ENCODE measurements at regions not wholly inside any gene's neighbourhood (a gene's known extent, or its start where the extent isn't known, plus 50 kb on each side); places are given as distances from the start of the nearest gene placed in this dataset.

DNA sequence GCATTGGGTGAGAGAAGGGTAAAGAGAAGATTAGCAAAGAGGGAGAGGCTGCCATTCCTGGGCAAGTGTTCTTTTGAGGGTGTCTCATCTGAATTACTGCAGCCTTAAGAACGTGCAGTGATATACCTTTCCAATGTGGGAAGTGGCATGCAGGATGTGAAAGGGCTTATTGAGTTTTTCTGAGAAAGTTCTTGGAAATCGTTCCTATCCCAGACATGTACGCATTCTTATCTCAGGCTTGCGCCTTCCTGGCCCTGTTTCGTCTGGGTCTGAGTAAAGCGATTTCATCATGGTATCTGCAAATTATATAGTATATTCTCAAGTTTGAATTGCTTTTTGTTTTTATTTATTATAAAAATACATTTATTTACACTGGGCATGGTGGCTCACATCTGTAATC, 699.8 kb downstream of the TRAM1L1 start:
- Mint-ChIP-seq H3K27ac (no peak overlapping the region), H3K4me3 (no peak overlapping the region), H3K4me1 (peaks cover 5 to 6% of the 10 kb centered on the region in 2 experiments; a peak in 2 of 4 replicates), H3K27me3 (ENCODE audit: low read depth) (no peaks in the 10 kb centered on the region), H3K36me3 (ENCODE audit: insufficient read depth in 1 of 3, low read depth in 3 of 3) (no peaks in the 10 kb centered on the region), H3K9me3 (no peaks in the 10 kb centered on the region)
- H4K8ac ChIP-seq (replicated peaks; ENCODE audit: insufficient read length, low read depth, low read length) = no peak overlapping the region
- no peak overlapping the region for H3K27ac ChIP-seq (ENCODE audit: insufficient read length, low read depth, low read length)
- no peak overlapping the region for H2BK15ac ChIP-seq (ENCODE audit: low read depth, low read length)
- H3T11ph ChIP-seq (ENCODE audit: low read length) = no peak overlapping the region
- WGBS (ENCODE audit: extremely low coverage, insufficient read length, low lambda C conversion rate) = no CpG with 5 or more reads among the region's 6 CpGs
- H3K9ac ChIP-seq (ENCODE audit: extremely low read depth, insufficient read length, low read length) = no peak overlapping the region
- H3K79me2 ChIP-seq (ENCODE audit: insufficient read depth, low read length) = no peaks in the 10 kb centered on the region
- no peak overlapping the region for H4K91ac ChIP-seq (ENCODE audit: insufficient read length, low read depth, low read length)
- no peak overlapping the region for H2BK5ac ChIP-seq (ENCODE audit: insufficient read length, low read length)
- H2BK120ac ChIP-seq (ENCODE audit: low read depth, low read length, poor library complexity, severe bottlenecking) = no peak overlapping the region
- H2BK20ac ChIP-seq (ENCODE audit: low read depth, low read length, poor library complexity, severe bottlenecking) = no peak overlapping the region
- TF ChIP-seq, protein P1, sequence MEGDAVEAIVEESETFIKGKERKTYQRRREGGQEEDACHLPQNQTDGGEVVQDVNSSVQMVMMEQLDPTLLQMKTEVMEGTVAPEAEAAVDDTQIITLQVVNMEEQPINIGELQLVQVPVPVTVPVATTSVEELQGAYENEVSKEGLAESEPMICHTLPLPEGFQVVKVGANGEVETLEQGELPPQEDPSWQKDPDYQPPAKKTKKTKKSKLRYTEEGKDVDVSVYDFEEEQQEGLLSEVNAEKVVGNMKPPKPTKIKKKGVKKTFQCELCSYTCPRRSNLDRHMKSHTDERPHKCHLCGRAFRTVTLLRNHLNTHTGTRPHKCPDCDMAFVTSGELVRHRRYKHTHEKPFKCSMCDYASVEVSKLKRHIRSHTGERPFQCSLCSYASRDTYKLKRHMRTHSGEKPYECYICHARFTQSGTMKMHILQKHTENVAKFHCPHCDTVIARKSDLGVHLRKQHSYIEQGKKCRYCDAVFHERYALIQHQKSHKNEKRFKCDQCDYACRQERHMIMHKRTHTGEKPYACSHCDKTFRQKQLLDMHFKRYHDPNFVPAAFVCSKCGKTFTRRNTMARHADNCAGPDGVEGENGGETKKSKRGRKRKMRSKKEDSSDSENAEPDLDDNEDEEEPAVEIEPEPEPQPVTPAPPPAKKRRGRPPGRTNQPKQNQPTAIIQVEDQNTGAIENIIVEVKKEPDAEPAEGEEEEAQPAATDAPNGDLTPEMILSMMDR (conservative IDR thresholded peaks at IDR 0.05) = no peak
- no peaks in the 10 kb centered on the region for H3K23me2 ChIP-seq (ENCODE audit: insufficient read length, low read depth, low read length, poor library complexity, severe bottlenecking)
- no peak overlapping the region for H3K4ac ChIP-seq (ENCODE audit: low read depth, low read length)
- no peaks in the 10 kb centered on the region for H3K9me3 ChIP-seq (ENCODE audit: control insufficient read depth, low read depth, low read length)
- no peak overlapping the region for H3K4me2 ChIP-seq (ENCODE audit: insufficient read depth, insufficient read length, low read length)
- H2AFZ ChIP-seq (ENCODE audit: low read length) = no peak overlapping the region
- DNase-seq = no peak
- no peak overlapping the region for H4K5ac ChIP-seq (ENCODE audit: insufficient read length, low read depth, low read length)
- no peaks in the 10 kb centered on the region for H3K79me1 ChIP-seq (ENCODE audit: insufficient read depth, low read depth, low read length, poor library complexity, severe bottlenecking)
- no peak overlapping the region for H3K56ac ChIP-seq (ENCODE audit: insufficient read length, low read depth, low read length)
- H3K18ac ChIP-seq (ENCODE audit: insufficient read length, low read depth, low read length) = no peak overlapping the region
- H3K23ac ChIP-seq (ENCODE audit: insufficient read length, low read depth, low read length) = no peak overlapping the region
- no peaks in the 10 kb centered on the region for H4K20me1 ChIP-seq (ENCODE audit: control insufficient read depth, insufficient read depth, insufficient read length)
- H2AK5ac ChIP-seq (ENCODE audit: insufficient read length, low read length) = no peak overlapping the region
- H3K4me1 ChIP-seq (ENCODE audit: insufficient read depth, low read length) = no peaks in the 10 kb centered on the region
- H3K14ac ChIP-seq (ENCODE audit: insufficient read depth, low read length) = no peak overlapping the region
- H3K27me3 ChIP-seq (ENCODE audit: insufficient read depth, low read length) = no peaks in the 10 kb centered on the region
- no peak overlapping the region for H2BK12ac ChIP-seq (ENCODE audit: insufficient read length, low read depth, low read length)
